C4-2B (cell line): ENCODE measurements at regions not wholly inside any gene's neighbourhood (a gene's known extent, or its start where the extent isn't known, plus 50 kb on each side); places are given as distances from the start of the nearest gene placed in this dataset.

Experiments used
- CTCF ChIP-seq: fragments of 450-650 bp; conservative IDR thresholded peaks from 2 replicates; pipeline ENCODE4 v1.5.1; 2017; ENCODE audit warnings: mild to moderate bottlenecking
- ZFX ChIP-seq: fragments of 450-650 bp; IDR thresholded peaks from 2 replicates; pipeline ENCODE4 v1.6.1; 2017

GRCh38 chr17:13418891-13419290, 182.8 kb downstream of the HS3ST3A1 start:
- TF ChIP-seq CTCF (no peak), ZFX (no peak)
